ENCODE measurements at regions not wholly inside any gene's neighbourhood (a gene's known extent, or its start where the extent isn't known, plus 50 kb on each side); places are given as distances from the start of the nearest gene placed in this dataset. TPM values are rescaled to one million over a fixed set of nuclear protein-coding genes. Genes with fewer than 3 reads are reported as not detected.

Small RNA genes lying in the stretch of these regions (small RNA-seq; reads per million reads assigned to genes)
- not detected for gene RNU6-798P (ENCODE audit: insufficient read length, low read depth)

Measured in CD14-positive monocyte (primary cell).